Colonic mucosa (tissue), 4 donors: ENCODE measurements at regions not wholly inside any gene's neighbourhood (a gene's known extent, or its start where the extent isn't known, plus 50 kb on each side); places are given as distances from the start of the nearest gene placed in this dataset.
"Not testable (repeated sequence)": the region's sequence is repeated elsewhere in the genome, so short reads cannot be mapped to it uniquely, and the experiment has no call there.

Experiments
- DNase-seq: peaks from one replicate; pipeline ENCODE4 v3.0.0-alpha.2; 2020
- H3K27ac ChIP-seq: fragments of 200-600 bp; one replicate; pipeline ENCODE4 v1.8.0; 2021
- H3K27me3 ChIP-seq: fragments of 200-600 bp; one replicate; pipeline ENCODE4 v1.8.0; 2021
- H3K36me3 ChIP-seq: fragments of 200-600 bp; one replicate; pipeline ENCODE4 v1.8.0; 2021
- H3K4me1 ChIP-seq: fragments of 200-600 bp; one replicate; pipeline ENCODE4 v1.8.0; 2021; ENCODE audit warnings: mild to moderate bottlenecking
- H3K4me3 ChIP-seq: fragments of 200-600 bp; one replicate; pipeline ENCODE4 v1.8.0; 2021
- H3K9ac ChIP-seq, 2 donors: one replicate each; pipeline ENCODE4 v1.7.0; 2013; ENCODE audit warnings: control low read depth in 2 of 2, low read depth in 2 of 2, low read length in 2 of 2
- H3K9me3 ChIP-seq: fragments of 200-600 bp; one replicate; pipeline ENCODE4 v1.8.0; 2021
- CTCF ChIP-seq: fragments of 200-600 bp; IDR thresholded peaks from one replicate; pipeline ENCODE4 v1.8.0; 2022; ENCODE audit warnings: antibody characterized with exemption, mild to moderate bottlenecking
- intact Hi-C: fragments of 100-400 bp; cut with DNase I; formaldehyde crosslinking; loops from one replicate; pipeline ENCODE4 v1.14.1; 2022
- donor health status: healthy.
- donor health status: DM: no; HTN: no; CAD: no.
- donor health status: DM: no; HTN: no; CAD: no.

DNA sequence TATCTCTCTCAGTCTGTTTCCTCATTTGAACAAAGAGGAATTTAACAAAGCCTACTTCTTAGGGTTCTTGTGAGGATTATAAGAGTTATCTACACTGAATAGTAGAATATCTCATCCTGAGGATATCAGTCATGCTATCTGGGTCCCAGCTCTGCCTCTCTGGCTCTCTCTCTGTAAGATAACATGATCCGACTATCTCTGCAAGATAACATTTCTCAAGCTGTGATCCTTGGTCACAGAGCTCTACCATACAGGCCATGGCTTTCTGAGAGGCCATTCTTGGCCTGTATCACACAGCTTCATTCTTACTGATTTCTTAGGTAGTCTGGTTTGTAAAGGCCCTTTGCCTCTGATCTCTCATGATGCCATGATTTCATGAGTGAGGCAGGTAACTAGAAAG, 71.0 kb upstream of the TRABD2B start:
- Histone ChIP-seq H3K36me3 (no peaks in the 10 kb centered on the region), H3K4me3 (no peak overlapping the region), H3K9me3 (no peaks in the 10 kb centered on the region), H3K27me3 (no peaks in the 10 kb centered on the region), H3K4me1 (no peaks in the 10 kb centered on the region), H3K9ac (no peak overlapping the region), H3K27ac (no peak overlapping the region)
- no peak for TF ChIP-seq CTCF
- DNase-seq = no peak
- intact Hi-C loops = no loop called here

- Histone ChIP-seq H3K9me3 (no peaks in the 10 kb centered on the region), H3K4me3 (no peak overlapping the region), H3K27ac (no peak overlapping the region), H3K9ac (no peak overlapping the region), H3K36me3 (no peaks in the 10 kb centered on the region), H3K4me1 (no peaks in the 10 kb centered on the region), H3K27me3 (no peaks in the 10 kb centered on the region)
- DNase-seq = no peak
- no peak for TF ChIP-seq CTCF
- intact Hi-C loops = no loop called here
Measured at GRCh38 chr1:48066936-48067335, 69.8 kb upstream of the TRABD2B start.

- intact Hi-C loops = loop anchor here (5.0 kb wide), 2 partner anchors 67 to 322 kb away; partner anchors contain the start of gene TRABD2B
- not testable (repeated sequence) for H3K9me3 ChIP-seq, H3K9ac ChIP-seq, H3K36me3 ChIP-seq, DNase-seq, H3K4me3 ChIP-seq, H3K27ac ChIP-seq, H3K4me1 ChIP-seq, H3K27me3 ChIP-seq
Measured at GRCh38 chr1:48064693-48065092, 67.5 kb upstream of the TRABD2B start.

GRCh38 chr1:48062353-48062752, 65.2 kb upstream of the TRABD2B start:
- no peak overlapping the region for H3K4me3 ChIP-seq
- DNase-seq = no peak
- no peaks in the 10 kb centered on the region for H3K4me1 ChIP-seq
- no peaks in the 10 kb centered on the region for H3K9me3 ChIP-seq
- H3K36me3 ChIP-seq = no peaks in the 10 kb centered on the region
- H3K27ac ChIP-seq = no peak overlapping the region
- no peak for TF ChIP-seq CTCF
- no peaks in the 10 kb centered on the region for H3K27me3 ChIP-seq
- no peak overlapping the region for H3K9ac ChIP-seq
- intact Hi-C loops = loop anchor here (5.0 kb wide), 2 partner anchors 65 to 320 kb away; partner anchors contain the start of gene TRABD2B

DNA sequence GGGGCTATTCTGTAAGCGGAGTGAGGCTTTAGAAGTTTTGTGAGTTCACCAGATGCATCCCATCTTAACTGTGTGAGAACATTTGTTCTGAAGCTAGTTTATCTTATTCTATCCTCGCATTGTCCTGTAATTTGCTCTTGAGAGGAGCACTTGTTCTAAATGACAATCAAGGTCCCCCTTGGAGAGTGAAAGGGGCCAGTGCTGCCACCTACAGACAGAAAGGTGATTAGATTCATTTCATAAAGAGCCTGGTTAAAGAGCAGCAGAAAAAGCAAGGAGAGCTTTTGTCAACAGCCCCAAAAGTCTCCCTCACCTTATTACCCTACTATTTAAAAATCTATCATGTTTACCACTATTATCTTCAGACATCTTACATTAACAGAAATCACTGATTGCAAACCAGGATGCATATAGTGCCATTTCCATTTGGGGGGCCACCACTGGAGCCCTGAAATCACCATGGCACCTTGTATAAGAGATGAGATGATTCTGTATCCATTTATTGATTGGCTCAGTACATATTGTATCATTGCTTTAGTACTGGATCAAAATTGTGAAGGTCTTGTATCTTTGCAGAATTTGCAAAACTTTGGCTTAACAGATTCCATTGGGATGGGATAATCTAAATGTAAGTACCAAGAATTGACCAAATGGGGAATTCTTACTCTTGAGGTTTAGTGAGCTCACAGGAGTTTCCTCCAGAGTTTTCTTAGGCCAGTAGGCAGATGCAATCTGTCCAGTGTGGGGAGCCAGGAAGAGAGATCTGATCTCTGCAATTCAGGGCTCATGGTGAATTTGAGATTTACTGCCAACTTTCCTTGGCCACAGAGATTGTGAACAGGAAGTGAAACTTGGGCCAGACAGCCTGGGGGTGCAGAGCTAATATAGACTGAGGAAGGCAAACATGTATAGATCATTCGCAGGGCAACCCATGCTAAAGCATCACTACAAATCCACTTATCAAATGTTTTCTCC, 64.3 kb upstream of the TRABD2B start:
- Histone ChIP-seq H3K4me3 (no peak overlapping the region), H3K9me3 (no peaks in the 10 kb centered on the region), H3K27ac (no peak overlapping the region), H3K36me3 (no peaks in the 10 kb centered on the region), H3K4me1 (no peaks in the 10 kb centered on the region), H3K9ac (no peak overlapping the region), H3K27me3 (no peaks in the 10 kb centered on the region)
- peak; percentile 77 for DNase-seq
- intact Hi-C loops = loop anchor here (5.0 kb wide), 2 partner anchors 64 to 319 kb away; partner anchors contain the start of gene TRABD2B
- TF ChIP-seq CTCF = peak; percentile 43

- Histone ChIP-seq H3K27me3 (no peaks in the 10 kb centered on the region), H3K36me3 (no peaks in the 10 kb centered on the region), H3K4me1 (no peaks in the 10 kb centered on the region), H3K9me3 (no peaks in the 10 kb centered on the region), H3K27ac (no peak overlapping the region), H3K9ac (no peak overlapping the region), H3K4me3 (no peak overlapping the region)
- no peak for TF ChIP-seq CTCF
- intact Hi-C loops = no loop called here
- DNase-seq = no peak
Measured at GRCh38 chr1:48059289-48059688, 62.1 kb upstream of the TRABD2B start.
